HCT116 (cell line): ENCODE measurements at regions not wholly inside any gene's neighbourhood (a gene's known extent, or its start where the extent isn't known, plus 50 kb on each side); places are given as distances from the start of the nearest gene placed in this dataset.

Experiments used
- ATAC-seq: fragments of 200-7000 bp; cut with Tn5 transposase; 2 replicates; pipeline ENCODE4 v1.9.1; 2020; ENCODE audit warnings: mild to moderate bottlenecking, moderate library complexity
- BruUV-seq: library from RNA; stranded (reverse); fragments of 400-500 nt; replicated peaks from 2 replicates; lab custom pipeline; 2021; lab: Mats Ljungman, UMichigan
- CTCF ChIA-PET: fragments of 300-600 bp; sonication (Branson Sonifier 250); formaldehyde crosslinking; loops from one replicate; lab custom pipeline; 2021; ENCODE audit warnings: antibody characterized with exemption; lab: Charles Lee
- POLR2A ChIA-PET: fragments of 300-600, 350-600 bp; sonication (Branson Sonifier 250); formaldehyde crosslinking; loops from one replicate; lab custom pipeline; 2021; ENCODE audit warnings: antibody characterized with exemption; lab: Charles Lee
- RAD21 ChIA-PET, 2 experiments: fragments of 300-600 bp; sonication (Branson Sonifier 250); formaldehyde crosslinking; loops; one replicate each; lab custom pipeline; 2023; ENCODE audit warnings: low total read pairs in 2 of 2; ENCODE audit not compliant: uncharacterized antibody in 2 of 2, unreplicated experiment in 2 of 2, low non-redundant PET in 1 of 2; lab: Charles Lee
- DNase-seq: peaks from one replicate; pipeline ENCODE4 v3.0.0-alpha.2; 2010; ENCODE audit warnings: low read depth, low spot score
- H2AFZ ChIP-seq: fragments of 200-600 bp; shearing (Covaris generic), sonication (generic); 2 replicates; pipeline ENCODE4 v1.6.1; 2017; ENCODE audit warnings: low read depth, mixed run types, mixed read lengths, antibody characterized with exemption, low read length; ENCODE audit not compliant: poor library complexity, severe bottlenecking
- H3K27ac ChIP-seq: 2 replicates; pipeline ENCODE4 v1.5.1; 2012; ENCODE audit warnings: low read depth, low read length
- H3K27me3 ChIP-seq: fragments of 200-600 bp; sonication (generic); 2 replicates; pipeline ENCODE4 v1.6.1; 2016; ENCODE audit warnings: mixed run types, low read length, mixed read lengths; ENCODE audit not compliant: insufficient read depth
- H3K36me3 ChIP-seq, 2 experiments: fragments of 200-500 bp in 1 of 2; fragments of 200-600 bp in 1 of 2; sonication (Bioruptor generic) in 1 of 2; sonication (generic) in 1 of 2; 2 replicates each; pipeline versions ENCODE4 v1.5.1 to v1.6.1; 2014 to 2016; ENCODE audit warnings: low read length in 2 of 2, inconsistent platforms in 1 of 2, mixed read lengths in 1 of 2, mixed run types in 1 of 2; ENCODE audit not compliant: insufficient read depth in 2 of 2, control insufficient read depth in 1 of 2
- H3K4me1 ChIP-seq, 2 experiments: fragments of 200-600 bp in 1 of 2; sonication (generic) in 1 of 2; 2 replicates each; pipeline versions ENCODE4 v1.5.1 to v1.6.1; 2012 to 2017; ENCODE audit warnings: low read length in 2 of 2, inconsistent platforms in 1 of 2, mild to moderate bottlenecking in 1 of 2, mixed read lengths in 1 of 2, mixed run types in 1 of 2, moderate library complexity in 1 of 2; ENCODE audit not compliant: insufficient read depth in 2 of 2, control insufficient read depth in 1 of 2
- H3K4me2 ChIP-seq: fragments of 200-600 bp; sonication (generic); 2 replicates; pipeline ENCODE4 v1.6.1; 2017; ENCODE audit warnings: mixed run types, low read length, mixed read lengths
- H3K4me3 ChIP-seq, 2 experiments: fragments of 200-600 bp in 1 of 2; sonication (generic) in 1 of 2; replicated peaks in 1 of 2; 2 replicates each; pipeline ENCODE4 v1.5.1; 2011 to 2016; ENCODE audit warnings: low read length in 2 of 2, control low read depth in 1 of 2, low read depth in 1 of 2, mild to moderate bottlenecking in 1 of 2, mixed read lengths in 1 of 2, mixed run types in 1 of 2
- H3K79me2 ChIP-seq: fragments of 200-600 bp; sonication (generic); 2 replicates; pipeline ENCODE4 v1.6.1; 2017; ENCODE audit warnings: mild to moderate bottlenecking, mixed run types, low read length, moderate library complexity, mixed read lengths; ENCODE audit not compliant: insufficient read depth
- H3K9ac ChIP-seq: fragments of 200-600 bp; sonication (generic); 2 replicates; pipeline ENCODE4 v1.6.1; 2016; ENCODE audit warnings: low read length, mixed read lengths
- H3K9me2 ChIP-seq: fragments of 200-600 bp; sonication (generic), shearing (Covaris generic); 2 replicates; pipeline ENCODE4 v1.6.1; 2017; ENCODE audit warnings: mixed run types, mild to moderate bottlenecking, moderate library complexity; ENCODE audit not compliant: insufficient read depth
- H3K9me3 ChIP-seq, 2 experiments: fragments of 200-500 bp in 1 of 2; fragments of 200-600 bp in 1 of 2; sonication (Bioruptor generic) in 1 of 2; sonication (generic) in 1 of 2; 2 replicates each; pipeline ENCODE4 v1.6.1; 2014 to 2017; ENCODE audit warnings: low read length in 2 of 2, mixed read lengths in 2 of 2, inconsistent platforms in 1 of 2, low read depth in 1 of 2, mild to moderate bottlenecking in 1 of 2, mixed run types in 1 of 2, moderate library complexity in 1 of 2; ENCODE audit not compliant: control insufficient read depth in 1 of 2, insufficient read depth in 1 of 2
- H4K20me1 ChIP-seq: fragments of 200-600 bp; sonication (generic), shearing (Covaris generic); 2 replicates; pipeline ENCODE4 v1.6.1; 2017; ENCODE audit warnings: mixed run types, mild to moderate bottlenecking, moderate library complexity; ENCODE audit not compliant: insufficient read depth
- EGR1 ChIP-seq: IDR thresholded peaks from 2 replicates; pipeline ENCODE4 v1.6.1; 2012; ENCODE audit warnings: low read depth
- ELF1 ChIP-seq: IDR thresholded peaks from 2 replicates; pipeline ENCODE4 v1.6.1; 2012; ENCODE audit warnings: low read depth, borderline replicate concordance
- EZH2 ChIP-seq: fragments of 200-600 bp; sonication (generic); IDR thresholded peaks from 2 replicates; pipeline ENCODE4 v1.6.1; 2017; ENCODE audit warnings: antibody characterized with exemption, mixed run types
- EZH2phosphoT487 ChIP-seq: fragments of 200-600 bp; IDR thresholded peaks from 2 replicates; pipeline ENCODE4 v1.6.1; 2018; ENCODE audit warnings: antibody characterized with exemption, borderline replicate concordance
- FOSL1 ChIP-seq: IDR thresholded peaks from 2 replicates; pipeline ENCODE4 v1.6.1; 2012; ENCODE audit warnings: low read depth
- JUND ChIP-seq: IDR thresholded peaks from 2 replicates; pipeline ENCODE4 v1.6.1; 2012
- POLR2A ChIP-seq: IDR thresholded peaks from 2 replicates; pipeline ENCODE4 v1.7.0; 2011; ENCODE audit warnings: borderline replicate concordance; ENCODE audit not compliant: insufficient read depth, insufficient read length; ENCODE audit errors: extremely low read depth
- POLR2AphosphoS5 ChIP-seq: IDR thresholded peaks from 2 replicates; pipeline ENCODE4 v1.6.1; 2011; ENCODE audit warnings: mild to moderate bottlenecking, low read depth, low read length, moderate library complexity
- RAD21 ChIP-seq: IDR thresholded peaks from 2 replicates; pipeline ENCODE4 v1.6.1; 2012; ENCODE audit warnings: low read depth, mild to moderate bottlenecking
- SIN3A ChIP-seq: IDR thresholded peaks from 2 replicates; pipeline ENCODE4 v1.6.1; 2012; ENCODE audit warnings: low read depth
- SRF ChIP-seq: IDR thresholded peaks from 2 replicates; pipeline ENCODE4 v1.6.1; 2012; ENCODE audit warnings: low read depth
- TCF7L2 ChIP-seq: IDR thresholded peaks from 2 replicates; pipeline ENCODE4 v1.7.0; 2011; ENCODE audit warnings: borderline replicate concordance, inconsistent platforms; ENCODE audit not compliant: insufficient read depth, insufficient read length; ENCODE audit errors: extremely low read depth
- YY1 ChIP-seq: IDR thresholded peaks from 2 replicates; pipeline ENCODE4 v1.6.1; 2011; ENCODE audit warnings: low read length, low read depth, moderate library complexity, mild to moderate bottlenecking; ENCODE audit not compliant: insufficient replicate concordance; ENCODE audit errors: extremely low read depth
- ZFX ChIP-seq: fragments of 450-650 bp; IDR thresholded peaks from 2 replicates; pipeline ENCODE4 v1.6.1; 2017
- intact Hi-C: fragments of 100-400 bp; cut with micrococcal nuclease; formaldehyde crosslinking; loops from 2 replicates; pipeline ENCODE4 v1.10.0; 2022
- TF ChIP-seq, protein P1 (sequence below): IDR thresholded peaks from 2 replicates; pipeline ENCODE4 v1.6.1; 2012; ENCODE audit warnings: low read depth

- TF ChIP-seq EZH2phosphoT487 (no peak), POLR2AphosphoS5 (no peak), FOSL1 (no peak), EZH2 (no peak), POLR2A (no peak), SIN3A (no peak), YY1 (no peak), RAD21 (no peak), EGR1 (no peak), ZFX (no peak), ELF1 (no peak), JUND (no peak), TCF7L2 (no peak), SRF (no peak)
- TF ChIP-seq, protein P1, sequence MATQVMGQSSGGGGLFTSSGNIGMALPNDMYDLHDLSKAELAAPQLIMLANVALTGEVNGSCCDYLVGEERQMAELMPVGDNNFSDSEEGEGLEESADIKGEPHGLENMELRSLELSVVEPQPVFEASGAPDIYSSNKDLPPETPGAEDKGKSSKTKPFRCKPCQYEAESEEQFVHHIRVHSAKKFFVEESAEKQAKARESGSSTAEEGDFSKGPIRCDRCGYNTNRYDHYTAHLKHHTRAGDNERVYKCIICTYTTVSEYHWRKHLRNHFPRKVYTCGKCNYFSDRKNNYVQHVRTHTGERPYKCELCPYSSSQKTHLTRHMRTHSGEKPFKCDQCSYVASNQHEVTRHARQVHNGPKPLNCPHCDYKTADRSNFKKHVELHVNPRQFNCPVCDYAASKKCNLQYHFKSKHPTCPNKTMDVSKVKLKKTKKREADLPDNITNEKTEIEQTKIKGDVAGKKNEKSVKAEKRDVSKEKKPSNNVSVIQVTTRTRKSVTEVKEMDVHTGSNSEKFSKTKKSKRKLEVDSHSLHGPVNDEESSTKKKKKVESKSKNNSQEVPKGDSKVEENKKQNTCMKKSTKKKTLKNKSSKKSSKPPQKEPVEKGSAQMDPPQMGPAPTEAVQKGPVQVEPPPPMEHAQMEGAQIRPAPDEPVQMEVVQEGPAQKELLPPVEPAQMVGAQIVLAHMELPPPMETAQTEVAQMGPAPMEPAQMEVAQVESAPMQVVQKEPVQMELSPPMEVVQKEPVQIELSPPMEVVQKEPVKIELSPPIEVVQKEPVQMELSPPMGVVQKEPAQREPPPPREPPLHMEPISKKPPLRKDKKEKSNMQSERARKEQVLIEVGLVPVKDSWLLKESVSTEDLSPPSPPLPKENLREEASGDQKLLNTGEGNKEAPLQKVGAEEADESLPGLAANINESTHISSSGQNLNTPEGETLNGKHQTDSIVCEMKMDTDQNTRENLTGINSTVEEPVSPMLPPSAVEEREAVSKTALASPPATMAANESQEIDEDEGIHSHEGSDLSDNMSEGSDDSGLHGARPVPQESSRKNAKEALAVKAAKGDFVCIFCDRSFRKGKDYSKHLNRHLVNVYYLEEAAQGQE = no peak
- intact Hi-C loops = no loop called here
- Histone ChIP-seq H3K79me2 (no peaks in the 10 kb centered on the region), H3K4me2 (no peak overlapping the region), H4K20me1 (no peaks in the 10 kb centered on the region), H3K27me3 (no peaks in the 10 kb centered on the region), H3K36me3 (no peaks in the 10 kb centered on the region), H3K9ac (no peak overlapping the region), H3K9me3 (peaks cover 0 to 8% of the 10 kb centered on the region in 2 experiments; a peak in 2 of 4 replicates), H3K9me2 (no peaks in the 10 kb centered on the region), H3K27ac (no peak overlapping the region), H3K4me1 (no peaks in the 10 kb centered on the region), H3K4me3 (no peak overlapping the region), H2AFZ (no peak overlapping the region)
- no TSS peak for BruUV-seq
- RAD21 ChIA-PET = no interaction called here
- CTCF ChIA-PET = no interaction called here
- POLR2A ChIA-PET = no interaction called here
- ATAC-seq (no peak), DNase-seq (no peak)
Observed at GRCh38 chr3:78496501-78496900, 1271.3 kb downstream of the ROBO1 start.
